GOT3 (cell line): ENCODE measurements at regions not wholly inside any gene's neighbourhood (a gene's known extent, or its start where the extent isn't known, plus 50 kb on each side); places are given as distances from the start of the nearest gene placed in this dataset.

Experiments used
- DNase-seq: peaks from one replicate; lab custom pipeline; 2025; ENCODE audit warnings: mixed read lengths; lab: John Stamatoyannopoulos, UW

DNA sequence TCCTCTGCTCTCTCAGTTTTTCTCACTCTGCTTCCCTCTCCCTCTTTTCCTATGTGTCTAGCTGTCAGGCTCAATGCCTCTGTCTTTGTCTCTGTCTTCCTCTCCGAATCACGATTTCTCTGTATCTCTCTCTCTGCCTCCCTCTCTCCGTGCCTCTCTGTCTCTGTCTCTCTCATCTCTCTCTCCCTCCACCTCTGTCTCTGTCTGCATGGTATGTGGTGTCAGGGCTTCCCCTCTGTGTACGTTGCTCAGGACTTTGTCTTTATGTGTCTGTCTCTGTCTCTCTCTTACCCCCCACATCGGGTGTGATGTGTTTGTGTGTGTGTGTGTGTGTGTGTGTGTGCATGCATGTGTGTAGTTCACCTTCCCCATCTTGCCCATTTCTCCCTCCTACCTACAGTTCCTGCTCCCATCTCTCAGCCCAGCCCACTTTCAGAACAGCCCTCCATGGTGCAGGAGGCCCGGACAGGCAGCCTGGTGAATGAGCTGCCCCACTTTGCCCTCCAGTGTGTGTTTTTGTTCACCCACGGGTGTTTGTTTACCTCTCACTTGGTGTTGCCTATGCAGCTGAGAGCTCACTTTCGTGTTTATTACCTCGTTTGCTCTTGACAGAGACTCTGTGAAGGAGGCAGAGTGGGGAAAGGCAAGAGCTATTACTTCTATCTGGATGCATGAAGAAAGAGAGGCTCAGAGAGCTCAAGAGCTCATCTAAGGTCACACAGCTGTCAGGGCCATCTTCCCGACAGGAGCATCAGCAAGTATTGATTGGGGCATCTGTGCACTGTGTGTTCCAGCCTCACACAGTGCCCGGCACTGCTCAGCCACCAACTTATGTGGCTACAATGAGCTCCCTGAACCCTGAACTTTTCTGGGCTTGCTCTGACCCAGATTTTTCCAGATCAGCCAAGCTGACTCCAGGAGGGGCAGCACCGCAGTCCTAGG, 163.5 kb upstream of the ZMIZ1 start:
- DNase-seq = no peak

DNA sequence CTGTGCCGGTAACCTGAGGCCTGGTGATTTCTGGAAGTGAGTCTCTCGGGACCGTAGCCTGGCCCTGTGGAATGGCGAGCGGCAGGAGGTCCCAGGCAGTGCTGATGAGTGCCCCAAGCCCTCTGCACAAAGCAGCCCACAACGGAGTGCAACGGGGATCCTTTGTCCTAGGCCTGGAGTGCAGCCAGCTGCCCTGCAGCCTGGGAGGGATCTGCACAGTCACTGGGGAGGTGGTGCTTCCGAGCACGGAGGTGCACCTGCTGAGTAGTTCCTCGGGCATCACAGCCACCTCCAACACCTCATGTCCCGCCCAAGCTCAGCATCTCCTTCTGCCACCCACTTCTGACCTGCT, 162.8 kb upstream of the ZMIZ1 start:
- DNase-seq = no peak

DNA sequence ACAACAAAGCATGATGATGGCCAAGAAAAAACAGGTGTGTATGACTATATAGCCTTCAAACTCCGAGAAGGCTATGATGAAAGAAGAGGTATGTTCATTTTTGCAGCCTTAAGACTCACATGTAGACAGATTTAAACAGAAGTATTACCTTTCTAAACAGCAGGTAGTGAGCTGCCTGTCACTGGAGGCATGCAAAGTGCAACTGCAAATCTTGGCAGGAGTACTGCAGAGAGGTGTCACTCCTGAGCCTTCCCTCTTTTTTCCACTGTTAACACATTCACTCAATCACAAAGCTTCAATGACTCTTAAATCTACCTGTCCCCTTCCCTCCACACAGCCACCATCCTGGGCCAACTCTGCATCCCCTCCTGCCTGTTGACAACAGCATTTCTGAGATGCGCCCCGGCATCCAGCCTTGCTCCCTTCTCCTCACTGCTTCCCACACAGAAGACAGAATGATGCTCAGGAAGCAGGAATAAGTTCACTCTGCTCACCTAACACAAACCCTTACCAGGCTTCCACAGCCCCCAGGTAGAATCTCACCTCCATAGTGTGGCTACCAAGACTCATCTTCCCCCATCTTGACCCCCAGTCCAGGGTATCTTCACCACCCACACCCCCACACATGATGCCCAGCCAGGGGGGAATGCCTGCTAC, 161.9 kb upstream of the ZMIZ1 start:
- DNase-seq = no peak

DNA sequence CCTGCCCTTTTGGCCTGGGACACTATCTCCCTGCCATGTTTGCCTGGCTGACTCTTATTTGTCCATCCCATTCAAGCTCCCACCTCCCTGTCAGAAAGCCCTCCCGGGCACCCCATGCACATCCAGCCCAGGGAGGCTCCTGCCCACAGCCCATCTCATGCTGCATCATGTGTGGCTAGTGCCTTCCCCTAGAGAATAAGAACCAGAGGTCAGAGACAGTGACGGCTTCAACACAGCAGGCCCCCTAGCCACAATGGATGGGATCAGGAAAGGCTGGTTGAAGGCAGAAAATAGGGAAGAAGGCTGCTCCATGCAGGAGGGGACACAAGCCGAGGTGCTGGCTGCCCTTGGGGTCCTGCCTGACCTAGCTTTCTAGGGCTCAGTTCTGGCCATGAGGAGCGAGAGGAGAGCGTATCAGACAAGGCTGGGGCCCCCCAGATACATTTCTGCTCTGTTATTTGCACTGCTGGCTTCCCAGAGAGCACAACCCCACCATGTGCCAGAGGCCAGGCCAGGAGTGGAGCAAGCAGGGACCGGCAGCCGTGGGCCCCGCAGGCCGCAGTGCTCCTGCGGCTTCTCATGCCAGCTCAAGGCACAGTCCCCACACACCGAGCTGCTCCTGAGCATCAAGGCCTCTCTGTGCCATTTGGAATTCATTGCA, 161.1 kb upstream of the ZMIZ1 start:
- no peak for DNase-seq

DNA sequence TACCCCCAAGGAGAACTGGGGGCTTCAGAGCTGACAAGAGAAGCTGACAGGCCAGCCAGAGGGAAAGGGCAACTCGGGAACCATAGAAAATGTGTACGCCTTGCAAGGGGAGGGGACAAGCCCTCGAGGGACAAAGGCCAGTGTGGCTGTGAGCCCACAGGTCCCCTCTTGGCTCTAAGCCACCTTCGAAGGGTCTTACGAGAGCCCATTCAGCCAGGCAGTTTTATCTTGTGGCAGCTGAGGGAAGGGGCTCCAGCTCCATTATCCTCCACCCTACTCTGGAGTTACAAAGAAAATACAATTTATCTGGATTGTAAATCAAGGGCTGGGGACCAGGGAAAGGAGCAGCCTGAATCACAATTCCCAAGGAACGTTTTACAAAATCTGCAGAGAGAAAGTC, 159.5 kb upstream of the ZMIZ1 start:
- no peak for DNase-seq

DNA sequence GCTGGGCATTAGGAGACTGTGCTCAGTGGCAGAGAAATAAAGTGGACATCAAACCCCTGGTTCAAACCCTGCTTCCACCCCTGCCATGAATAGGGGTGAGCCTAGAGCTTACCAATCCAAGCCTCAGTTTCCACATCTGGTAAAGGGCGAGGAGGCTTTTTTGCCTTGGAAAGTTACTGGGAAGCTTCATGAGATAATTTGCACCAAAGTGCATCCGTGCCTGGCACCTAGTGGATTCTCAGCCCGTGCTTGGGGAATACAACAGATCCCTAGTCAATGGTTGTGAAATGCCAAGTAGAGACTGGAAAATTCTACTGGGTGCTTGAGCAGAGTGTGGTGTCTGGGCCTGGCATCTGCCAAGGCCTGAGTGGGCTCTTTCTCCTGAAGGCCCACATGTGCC, 158.7 kb upstream of the ZMIZ1 start:
- DNase-seq = no peak

DNA sequence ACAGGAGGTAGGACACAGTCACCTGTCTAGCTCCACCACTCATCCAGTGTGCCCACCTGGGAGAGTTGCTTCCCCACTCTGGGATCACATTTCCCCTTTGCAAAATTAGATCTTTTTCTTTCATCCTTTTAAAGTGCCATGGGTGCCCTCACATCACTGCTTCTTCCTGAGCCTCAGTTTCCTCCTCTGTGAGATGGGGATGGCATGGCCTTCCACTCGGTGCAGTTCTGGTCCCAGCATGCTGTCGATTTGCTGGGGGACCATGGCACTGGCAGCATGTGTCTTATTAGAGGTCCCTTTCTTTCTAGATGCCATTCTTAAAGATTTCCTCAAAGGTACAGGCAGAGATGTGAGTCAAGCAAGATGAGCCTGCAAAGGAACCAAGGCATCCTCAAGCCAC, 158.3 kb upstream of the ZMIZ1 start:
- no peak for DNase-seq

DNA sequence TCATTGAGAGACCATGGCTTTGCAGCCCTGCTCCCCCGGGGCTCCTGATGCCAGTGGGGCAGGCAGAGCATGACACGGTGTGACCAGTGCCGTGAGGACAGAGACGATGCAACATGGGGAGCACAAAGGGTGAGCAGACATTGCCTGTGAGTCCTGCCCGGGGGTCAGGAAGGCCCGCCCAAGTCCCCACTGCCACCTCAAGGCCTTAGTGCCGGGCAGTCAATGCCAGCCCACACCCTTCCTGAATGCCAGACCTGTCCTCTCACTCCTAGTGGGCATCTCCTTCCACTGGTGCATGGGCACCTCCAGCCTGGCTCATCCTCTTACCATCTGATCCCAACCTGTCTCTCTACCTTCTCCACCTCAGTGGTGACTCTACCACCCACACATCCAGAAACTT, 157.9 kb upstream of the ZMIZ1 start:
- no peak for DNase-seq

DNA sequence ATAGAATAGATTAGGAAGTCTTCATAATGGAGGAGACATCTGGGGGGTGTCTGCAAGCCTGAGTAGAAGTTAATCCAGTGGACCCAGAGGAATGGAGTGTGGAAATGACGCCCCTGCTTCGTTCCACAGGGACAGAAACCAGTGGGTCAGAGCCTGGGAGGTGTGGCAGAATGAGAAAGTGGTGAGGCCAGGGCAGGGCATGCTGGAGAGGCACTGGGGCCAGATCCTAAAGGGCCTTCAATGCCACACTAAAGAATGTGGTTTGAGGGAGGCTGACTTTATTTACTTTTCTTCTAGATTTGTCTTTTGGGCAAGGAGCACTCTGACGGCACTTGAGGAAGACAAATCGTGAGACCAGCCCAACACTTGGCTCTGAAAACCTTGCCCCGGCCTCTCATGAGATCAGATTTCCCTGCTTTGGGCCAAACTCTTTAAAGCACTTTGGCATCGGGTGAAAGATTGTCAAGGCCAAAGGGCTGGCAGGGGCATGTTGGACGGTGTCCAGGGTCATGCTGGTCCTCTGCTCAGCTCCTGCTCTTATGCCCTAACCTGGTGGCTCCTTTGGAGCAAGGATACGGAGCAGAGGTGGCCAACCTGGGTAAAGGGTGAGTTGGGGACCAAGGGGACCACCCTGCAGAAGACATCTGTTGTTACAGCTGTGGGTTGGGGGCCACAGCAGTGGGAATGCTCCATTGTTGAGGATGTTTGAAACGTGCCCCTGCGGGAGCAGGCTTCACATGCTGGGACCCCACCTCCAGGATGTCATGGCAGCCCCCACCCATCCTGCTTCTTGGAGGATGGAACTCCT, 157.0 kb upstream of the ZMIZ1 start:
- DNase-seq = no peak

DNA sequence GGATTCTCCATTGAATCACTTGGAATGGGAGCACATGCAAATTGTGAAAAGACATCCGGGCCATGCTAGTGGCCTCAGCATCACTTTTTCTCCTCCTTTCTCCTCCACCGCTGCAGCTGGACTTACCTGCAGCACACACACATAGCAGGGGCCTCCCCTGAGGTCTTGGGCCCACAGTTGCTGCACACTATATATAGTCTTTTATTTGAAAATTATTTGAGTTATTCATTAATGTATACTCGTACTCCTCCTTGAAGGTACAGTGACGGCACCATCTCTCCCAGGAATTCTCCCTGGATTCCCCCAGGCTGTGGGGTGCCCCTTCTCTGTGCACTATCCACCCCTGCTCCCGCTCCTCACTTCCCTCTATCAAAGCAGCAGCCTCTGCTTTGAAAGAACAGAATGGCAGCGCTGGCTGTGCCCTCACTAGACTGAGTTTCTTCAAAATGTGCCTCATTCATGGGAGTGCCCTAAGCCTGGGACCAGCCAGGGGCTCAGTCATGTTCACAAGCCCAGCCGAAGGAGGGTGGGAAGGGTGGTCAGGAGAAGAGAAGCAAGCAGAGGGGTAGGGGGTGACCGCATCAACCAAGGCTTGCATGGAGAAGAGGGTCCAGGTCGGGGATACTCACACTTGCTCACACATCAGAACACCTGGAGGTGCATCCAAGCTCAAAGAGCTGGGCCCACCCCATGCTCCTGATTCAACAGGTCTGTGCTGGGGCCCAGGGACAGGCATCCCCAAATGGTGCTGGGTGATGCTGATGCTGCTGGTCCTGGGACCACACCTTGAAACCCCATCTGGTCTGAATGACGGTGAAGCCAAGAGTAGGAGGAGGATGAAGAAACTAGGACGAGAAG, 156.2 kb upstream of the ZMIZ1 start:
- no peak for DNase-seq

DNA sequence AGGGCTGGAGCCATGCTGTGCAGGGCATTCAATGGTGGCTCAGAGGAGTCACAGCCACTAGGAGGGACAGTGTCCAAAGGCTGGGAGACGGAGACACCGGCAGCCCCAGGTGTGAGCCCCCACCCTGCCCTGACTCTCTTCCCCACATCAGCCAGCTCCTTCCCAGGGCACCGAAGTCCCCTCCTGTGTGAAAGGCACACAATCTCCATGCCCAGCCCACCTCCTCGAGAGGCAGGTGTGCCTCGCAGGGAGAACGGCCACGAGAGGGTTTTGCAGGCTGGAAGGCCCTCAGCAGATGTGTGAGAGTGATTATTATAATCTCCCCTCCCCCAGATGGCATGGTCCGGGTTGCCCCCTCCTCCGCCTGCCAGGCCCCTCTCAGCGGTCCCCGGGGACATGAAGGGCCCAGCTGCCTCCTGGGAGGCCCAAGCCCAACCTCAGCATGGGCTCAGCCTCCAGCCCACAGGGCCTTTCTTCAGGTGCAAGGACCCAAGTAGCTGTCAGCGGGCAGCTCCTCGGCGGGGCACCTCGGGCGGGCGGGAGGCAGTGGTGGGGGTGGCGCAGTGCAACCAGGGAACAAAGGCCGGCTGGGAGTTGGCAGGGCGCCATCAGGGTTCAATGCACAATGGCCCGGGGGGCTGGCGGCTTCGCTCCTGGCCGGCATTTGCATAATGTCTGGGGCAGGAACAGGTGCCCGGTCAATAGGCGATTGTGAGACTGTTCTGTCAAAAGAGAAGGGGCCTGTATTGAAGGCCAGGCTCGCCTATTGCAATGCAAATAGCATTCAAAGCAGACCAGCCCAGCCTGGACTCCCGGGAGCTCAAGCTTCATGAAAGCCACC, 155.3 kb upstream of the ZMIZ1 start:
- DNase-seq = no peak

DNA sequence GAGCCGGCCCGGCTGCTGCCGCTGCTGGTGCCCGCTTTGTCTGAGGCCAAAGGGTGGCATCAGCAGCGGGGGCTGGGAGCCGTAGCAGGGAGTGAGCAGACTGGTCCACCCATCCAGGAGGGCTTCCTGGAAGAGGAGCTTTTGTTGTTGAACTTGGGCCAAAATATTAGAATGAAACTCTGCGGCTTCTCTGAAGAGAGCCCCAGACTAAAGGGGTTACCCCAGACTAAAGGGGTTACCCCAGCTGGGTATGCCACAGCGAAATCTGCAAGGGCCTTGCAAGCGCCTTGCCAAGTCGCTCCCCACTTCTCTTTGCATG, 154.7 kb upstream of the ZMIZ1 start:
- DNase-seq = no peak

DNA sequence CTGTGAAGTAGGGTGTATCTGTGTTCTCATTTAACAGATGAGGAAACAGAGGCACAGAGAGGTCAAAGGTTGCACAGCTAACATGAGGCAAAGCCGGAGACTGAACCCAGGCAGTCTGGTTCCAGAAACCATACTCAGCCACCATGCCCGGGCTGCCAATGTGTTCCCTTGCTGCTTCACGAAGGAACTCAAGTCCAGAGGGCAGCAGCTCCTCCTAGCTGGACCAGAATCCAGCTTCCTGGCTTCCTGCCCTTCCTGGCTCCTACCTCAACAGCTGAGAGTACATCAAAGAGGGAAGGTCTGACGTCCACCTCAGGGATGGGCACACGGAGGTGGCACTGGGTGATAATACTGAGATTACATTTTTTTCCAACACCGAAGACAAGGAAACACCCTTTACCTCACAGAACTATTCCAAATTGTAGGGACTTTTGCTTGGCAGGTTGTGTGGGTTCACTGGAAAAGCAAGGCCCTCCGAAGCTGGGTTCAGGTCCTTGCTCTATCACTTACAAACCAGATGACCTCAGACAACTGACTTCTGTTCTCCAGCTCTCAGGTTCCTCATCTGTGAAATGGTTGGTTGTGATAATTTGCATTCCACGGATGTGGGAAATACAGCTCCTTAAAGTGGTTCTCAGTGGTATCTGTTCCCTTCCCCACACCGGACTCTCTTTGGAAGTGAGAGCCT, 154.1 kb upstream of the ZMIZ1 start:
- DNase-seq = no peak

DNA sequence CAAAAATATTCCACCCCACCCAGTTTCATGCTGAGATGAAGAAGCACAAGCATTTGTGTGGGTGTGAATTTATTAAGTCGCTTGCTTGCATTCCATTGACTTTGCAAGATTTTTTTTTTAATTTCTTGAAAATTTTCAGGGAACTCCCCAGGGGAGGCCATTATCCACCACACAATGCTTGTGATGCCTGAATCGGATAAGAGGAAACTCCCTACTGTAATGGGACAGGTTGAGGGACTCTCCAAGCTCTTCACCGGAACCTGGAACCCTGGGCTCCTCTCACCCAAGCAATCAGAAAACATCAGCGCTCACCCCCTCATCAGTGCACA, 153.6 kb upstream of the ZMIZ1 start:
- DNase-seq = no peak

DNA sequence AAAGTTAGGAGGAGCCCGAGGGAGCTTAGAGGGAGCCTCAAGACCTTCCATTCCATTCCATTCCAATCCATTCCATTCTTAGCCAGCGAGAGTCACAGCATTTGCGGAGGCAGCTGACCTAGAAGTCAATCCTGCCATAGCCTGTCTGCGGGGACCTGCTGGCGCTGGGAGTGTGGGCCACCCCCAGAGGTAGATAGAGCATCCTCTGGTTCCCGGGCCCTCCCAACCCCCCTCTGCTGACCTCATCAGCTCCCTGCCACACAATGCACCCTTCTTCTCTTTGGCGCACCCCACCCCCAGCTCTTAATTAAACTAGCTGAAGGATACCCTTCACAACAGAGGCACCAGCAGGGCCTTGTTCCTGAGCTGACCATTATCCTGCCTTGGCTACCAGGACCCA, 152.5 kb upstream of the ZMIZ1 start:
- DNase-seq = no peak

DNA sequence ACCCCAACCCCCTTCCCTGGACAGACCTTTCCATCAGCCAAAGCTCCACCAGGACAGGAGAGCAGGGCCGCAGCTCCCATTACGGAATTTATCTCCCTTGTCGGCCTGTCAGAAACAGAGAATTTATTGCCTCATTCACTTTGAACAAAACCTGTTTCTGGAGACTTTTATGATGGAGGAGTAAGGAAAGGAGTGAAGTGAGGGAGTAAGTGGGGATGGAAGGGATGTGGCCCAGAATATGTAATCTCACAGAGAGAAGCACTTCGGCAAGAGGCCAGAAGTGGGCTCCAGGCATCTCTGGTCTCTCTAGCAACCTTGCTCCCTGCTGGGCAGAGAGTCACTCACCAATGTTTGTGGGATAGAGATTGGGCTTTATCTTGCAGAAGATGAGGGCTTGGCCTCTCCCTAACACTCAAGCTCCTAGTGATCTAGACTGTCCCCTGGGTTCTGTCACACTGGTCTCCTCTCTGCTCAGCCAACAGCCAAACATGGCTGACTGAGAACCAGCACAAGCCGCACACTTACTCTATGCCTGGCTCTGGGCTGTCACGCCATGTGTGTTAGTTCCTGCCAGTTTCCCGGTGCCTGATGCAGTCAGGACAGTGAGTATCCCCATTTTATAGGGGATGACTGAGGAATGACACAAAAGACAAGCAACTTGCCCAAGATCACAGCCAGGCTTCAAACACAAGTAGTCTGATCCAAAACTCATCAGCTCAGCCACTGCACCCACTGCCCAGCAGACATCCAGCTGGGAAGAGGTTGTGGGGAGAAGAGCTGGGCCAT, 149.4 kb upstream of the ZMIZ1 start:
- DNase-seq = no peak

DNA sequence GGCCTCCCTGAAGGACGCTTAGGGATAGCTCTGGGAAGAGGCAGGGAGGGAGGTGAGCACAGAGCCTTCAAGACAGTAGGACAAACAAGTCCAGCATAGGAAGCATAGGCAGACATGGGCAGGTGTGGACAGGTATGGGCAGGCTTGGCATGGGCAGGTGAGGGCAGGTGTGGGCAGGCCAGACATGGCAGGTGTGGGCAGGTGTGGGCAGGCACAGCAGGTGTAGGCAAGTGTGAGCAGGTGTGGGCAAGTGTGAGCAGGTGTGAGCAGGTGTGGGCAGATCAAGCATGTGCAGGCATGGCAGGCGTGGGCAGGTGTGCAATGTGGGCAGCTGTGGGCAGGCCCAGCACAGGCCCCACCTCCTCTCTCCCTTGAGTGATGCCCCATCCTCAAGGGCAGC, 148.8 kb upstream of the ZMIZ1 start:
- DNase-seq = no peak

DNA sequence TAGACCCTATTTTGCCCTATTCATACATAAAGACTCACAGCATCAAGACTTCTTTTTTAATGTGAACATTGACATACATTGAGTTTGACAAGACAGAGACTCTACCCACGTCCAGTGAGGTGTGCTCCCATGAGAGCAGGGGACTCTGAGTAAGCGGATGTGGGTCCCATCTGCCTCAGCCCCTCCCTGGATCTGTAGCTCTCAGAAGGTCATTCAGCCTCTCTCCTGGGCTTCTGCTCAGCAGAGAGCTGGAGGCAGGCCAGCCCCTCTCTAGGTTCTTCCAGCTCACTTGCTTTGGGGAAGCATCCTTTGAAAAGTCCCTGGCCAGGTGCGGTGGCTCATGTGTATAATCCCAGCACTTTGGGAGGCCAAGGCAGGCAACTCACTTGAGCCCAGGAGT, 146.9 kb upstream of the ZMIZ1 start:
- no peak for DNase-seq

DNA sequence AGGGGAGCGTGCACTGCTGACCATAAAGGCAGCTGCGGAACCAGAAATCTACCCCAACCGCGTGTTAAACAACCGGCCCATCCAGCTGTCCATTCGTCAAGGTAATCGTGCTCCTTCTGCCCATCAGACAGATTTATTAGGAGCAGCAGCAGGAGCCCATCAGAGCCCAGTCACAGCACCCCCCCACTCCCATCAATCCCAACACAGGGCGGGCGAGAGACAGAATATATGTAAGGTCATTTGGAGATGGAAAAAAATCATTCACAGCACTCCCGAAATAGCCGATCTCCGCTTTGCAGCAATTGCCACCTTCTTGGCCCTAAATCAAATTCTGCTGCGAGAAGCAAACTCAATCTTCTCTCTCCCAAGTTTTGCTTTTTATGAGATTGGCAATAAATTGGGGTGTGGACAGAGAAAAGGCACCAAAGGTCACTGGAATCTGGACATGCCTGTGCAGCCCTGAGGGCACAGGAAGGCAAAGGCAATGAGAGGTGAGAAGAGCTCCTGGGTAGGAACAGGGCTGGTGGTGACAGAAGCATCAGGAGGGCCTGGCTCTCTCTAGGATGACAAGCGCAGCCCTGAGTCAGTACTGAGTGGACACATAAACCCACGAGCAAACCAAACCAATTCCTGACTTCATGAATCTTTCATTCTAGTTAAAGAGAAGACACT, 145.0 kb upstream of the ZMIZ1 start:
- DNase-seq = no peak
